Hepatic stellate cell (primary cell): ENCODE measurements at regions not wholly inside any gene's neighbourhood (a gene's known extent, or its start where the extent isn't known, plus 50 kb on each side); places are given as distances from the start of the nearest gene placed in this dataset.
"Not testable (repeated sequence)": the region's sequence is repeated elsewhere in the genome, so short reads cannot be mapped to it uniquely, and the experiment has no call there.

ENCODE experiments used
- DNase-seq: peaks from one replicate; pipeline ENCODE4 v3.0.0; 2011; ENCODE audit warnings: low spot score

- no peak for DNase-seq
These were observed 214.8 kb upstream of the UBL3 start for GRCh38 chr13:30065181-30065580.

- DNase-seq, result no peak
These were observed 213.5 kb upstream of the UBL3 start for GRCh38 chr13:30063892-30064291.

GRCh38 chr13:30061217-30061616 is 210.8 kb upstream of the UBL3 start:
- no peak for DNase-seq

- no peak for DNase-seq
These were observed 208.0 kb upstream of the UBL3 start for GRCh38 chr13:30058429-30058828.

- DNase-seq, result not testable (repeated sequence)
These were observed 204.1 kb upstream of the UBL3 start for GRCh38 chr13:30054546-30054945.

- no peak for DNase-seq
These were observed 203.5 kb upstream of the UBL3 start for GRCh38 chr13:30053939-30054338.

- no peak for DNase-seq
These were observed 201.7 kb upstream of the UBL3 start for GRCh38 chr13:30052120-30052519.

GRCh38 chr13:30051531-30052060 is 201.2 kb upstream of the UBL3 start:
- no peak for DNase-seq

- no peak for DNase-seq
These were observed 199.3 kb upstream of the UBL3 start for GRCh38 chr13:30049692-30050091.

GRCh38 chr13:30047154-30047874 is 196.9 kb upstream of the UBL3 start:
- DNase-seq, result no peak

- peak; percentile 63 for DNase-seq
These were observed 195.7 kb upstream of the UBL3 start for GRCh38 chr13:30045916-30046704.

- no peak for DNase-seq
These were observed 194.5 kb upstream of the UBL3 start for GRCh38 chr13:30044932-30045331.

- no peak for DNase-seq
These were observed 193.2 kb upstream of the UBL3 start for GRCh38 chr13:30043631-30043925.

GRCh38 chr13:30042891-30043630 is 192.6 kb upstream of the UBL3 start:
- no peak for DNase-seq

GRCh38 chr13:30042272-30042671 is 191.9 kb upstream of the UBL3 start:
- DNase-seq, result no peak

- no peak for DNase-seq
These were observed 189.1 kb upstream of the UBL3 start for GRCh38 chr13:30039511-30039911.

- peak; percentile 54 for DNase-seq
These were observed 188.5 kb upstream of the UBL3 start for GRCh38 chr13:30038884-30039283.

- DNase-seq, result no peak
These were observed 187.3 kb upstream of the UBL3 start for GRCh38 chr13:30037766-30038165.

GRCh38 chr13:30037306-30037705 is 186.9 kb upstream of the UBL3 start:
- DNase-seq, result no peak

GRCh38 chr13:30034458-30034795 is 184.0 kb upstream of the UBL3 start:
- no peak for DNase-seq

- peak; percentile 87 for DNase-seq
These were observed 183.5 kb upstream of the UBL3 start for GRCh38 chr13:30033681-30034457.

GRCh38 chr13:30032263-30032662 is 181.8 kb upstream of the UBL3 start:
- DNase-seq, result no peak
